ENCODE measurements at regions not wholly inside any gene's neighbourhood (a gene's known extent, or its start where the extent isn't known, plus 50 kb on each side); places are given as distances from the start of the nearest gene placed in this dataset.

GRCh38 chr22:44588348-44588747 lies 90.3 kb upstream of the RTL6 start:
- TF ChIP-seq ZFX (IDR thresholded peaks at IDR 0.05; ENCODE audit: borderline replicate concordance) (no peak), CTCF (IDR thresholded peaks at IDR 0.05) (no peak)
- no peak overlapping the region for H3K27ac ChIP-seq

GRCh38 chr22:44587737-44588310 lies 89.8 kb upstream of the RTL6 start:
- TF ChIP-seq ZFX (IDR thresholded peaks at IDR 0.05; ENCODE audit: borderline replicate concordance) = no peak
- TF ChIP-seq CTCF (IDR thresholded peaks at IDR 0.05) = no peak
- no peak overlapping the region for H3K27ac ChIP-seq

- TF ChIP-seq CTCF (IDR thresholded peaks at IDR 0.05) (no peak), ZFX (IDR thresholded peaks at IDR 0.05; ENCODE audit: borderline replicate concordance) (no peak)
These were observed 89.1 kb upstream of the RTL6 start for GRCh38 chr22:44586999-44587736.

GRCh38 chr22:44586351-44586990 lies 88.4 kb upstream of the RTL6 start:
- H3K27ac ChIP-seq = no peak overlapping the region
- TF ChIP-seq CTCF (IDR thresholded peaks at IDR 0.05) = no peak
- no peak for TF ChIP-seq ZFX (IDR thresholded peaks at IDR 0.05; ENCODE audit: borderline replicate concordance)

More at GRCh38 chr22:44586999-44587736, 89.1 kb upstream of the RTL6 start:
- H3K27ac ChIP-seq = no peak overlapping the region

- H3K27ac ChIP-seq = no peak overlapping the region
These were observed 87.7 kb upstream of the RTL6 start for GRCh38 chr22:44585559-44586350.

GRCh38 chr22:44584256-44584902 lies 86.3 kb upstream of the RTL6 start:
- no peak for TF ChIP-seq ZFX (IDR thresholded peaks at IDR 0.05; ENCODE audit: borderline replicate concordance)
- no peak for TF ChIP-seq CTCF (IDR thresholded peaks at IDR 0.05)
- H3K27ac ChIP-seq = no peak overlapping the region

More at GRCh38 chr22:44585559-44586350, 87.7 kb upstream of the RTL6 start:
- TF ChIP-seq ZFX (IDR thresholded peaks at IDR 0.05; ENCODE audit: borderline replicate concordance) (no peak), CTCF (IDR thresholded peaks at IDR 0.05) (no peak)
